ENCODE measurements at regions not wholly inside any gene's neighbourhood (a gene's known extent, or its start where the extent isn't known, plus 50 kb on each side); places are given as distances from the start of the nearest gene placed in this dataset.
"Not testable (repeated sequence)": the region's sequence is repeated elsewhere in the genome, so short reads cannot be mapped to it uniquely, and the experiment has no call there.

- H3K4me1 ChIP-seq (ENCODE audit: control insufficient read depth in 4 of 4, insufficient read depth in 4 of 4, low read length in 3 of 4): peaks cover 0 to 4% (median 1%) of the 10 kb centered on the region in 4 donors
- no peak overlapping the region for H3K9ac ChIP-seq (ENCODE audit: low read depth in 1 of 2, low read length in 2 of 2)
- H3K4me3 ChIP-seq (ENCODE audit: low read depth in 1 of 3, low read length in 3 of 3): no peak overlapping the region
- no peaks in the 10 kb centered on the region for H3K27me3 ChIP-seq (ENCODE audit: control insufficient read depth in 4 of 4, insufficient read depth in 4 of 4, low read length in 3 of 4)
- no peaks in the 10 kb centered on the region for H3K9me3 ChIP-seq (ENCODE audit: control insufficient read depth in 4 of 4, low read length in 3 of 4)
- no peaks in the 10 kb centered on the region for H3K36me3 ChIP-seq (ENCODE audit: control insufficient read depth in 4 of 4, insufficient read depth in 3 of 4, low read depth in 1 of 4, low read length in 3 of 4)
- no peak overlapping the region for H3K27ac ChIP-seq (ENCODE audit: low read depth in 1 of 2, low read length in 2 of 2)
- 71% methylated on average over 12 of the region's 12 CpGs for WGBS
- no peak for DNase-seq (ENCODE audit: low spot score)
- TF ChIP-seq, protein P1, sequence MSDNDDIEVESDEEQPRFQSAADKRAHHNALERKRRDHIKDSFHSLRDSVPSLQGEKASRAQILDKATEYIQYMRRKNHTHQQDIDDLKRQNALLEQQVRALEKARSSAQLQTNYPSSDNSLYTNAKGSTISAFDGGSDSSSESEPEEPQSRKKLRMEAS (IDR thresholded peaks at IDR 0.05): no peak
- no peak for TF ChIP-seq NR2F2 (IDR thresholded peaks at IDR 0.05)
- TF ChIP-seq HNF4G (IDR thresholded peaks at IDR 0.05): no peak
Observed at GRCh38 chr9:88258601-88259000, 120.3 kb upstream of the SPATA31C2 start.

- TF ChIP-seq RAD21 (IDR thresholded peaks at IDR 0.05) (peak in 1 of 2 donors; percentile 11), NR2F2 (IDR thresholded peaks at IDR 0.05) (no peak)
- WGBS: 63% methylated on average over 2 of the region's 2 CpGs
- no peak for DNase-seq (ENCODE audit: low spot score)
- no peak overlapping the region for H3K4me3 ChIP-seq (ENCODE audit: low read depth in 1 of 3, low read length in 3 of 3)
- no peaks in the 10 kb centered on the region for H3K27me3 ChIP-seq (ENCODE audit: control insufficient read depth in 4 of 4, insufficient read depth in 4 of 4, low read length in 3 of 4)
- H3K36me3 ChIP-seq (ENCODE audit: control insufficient read depth in 4 of 4, insufficient read depth in 3 of 4, low read depth in 1 of 4, low read length in 3 of 4): no peaks in the 10 kb centered on the region
- H3K27ac ChIP-seq (ENCODE audit: low read depth in 1 of 2, low read length in 2 of 2): no peak overlapping the region
- H3K9ac ChIP-seq (ENCODE audit: low read depth in 1 of 2, low read length in 2 of 2): no peak overlapping the region
- H3K4me1 ChIP-seq (ENCODE audit: control insufficient read depth in 4 of 4, insufficient read depth in 4 of 4, low read length in 3 of 4): peaks cover 0 to 4% (median 1%) of the 10 kb centered on the region in 4 donors
- H3K9me3 ChIP-seq (ENCODE audit: control insufficient read depth in 4 of 4, low read length in 3 of 4): no peaks in the 10 kb centered on the region
Observed at GRCh38 chr9:88258024-88258423, 119.7 kb upstream of the SPATA31C2 start.

- 88% methylated on average over 7 of the region's 7 CpGs for WGBS
- no peak overlapping the region for H3K27ac ChIP-seq (ENCODE audit: low read depth in 1 of 2, low read length in 2 of 2)
- peaks cover 0 to 4% (median 1%) of the 10 kb centered on the region in 4 donors for H3K4me1 ChIP-seq (ENCODE audit: control insufficient read depth in 4 of 4, insufficient read depth in 4 of 4, low read length in 3 of 4)
- no peak overlapping the region for H3K4me3 ChIP-seq (ENCODE audit: low read depth in 1 of 3, low read length in 3 of 3)
- no peaks in the 10 kb centered on the region for H3K36me3 ChIP-seq (ENCODE audit: control insufficient read depth in 4 of 4, insufficient read depth in 3 of 4, low read depth in 1 of 4, low read length in 3 of 4)
- no peaks in the 10 kb centered on the region for H3K27me3 ChIP-seq (ENCODE audit: control insufficient read depth in 4 of 4, insufficient read depth in 4 of 4, low read length in 3 of 4)
- TF ChIP-seq FOXA2 (IDR thresholded peaks at IDR 0.05) (no peak), HNF4A (conservative IDR thresholded peaks at IDR 0.05) (no peak), YY1 (IDR thresholded peaks at IDR 0.05) (no peak), GABPA (IDR thresholded peaks at IDR 0.05 in 1 of 2, conservative IDR thresholded peaks at IDR 0.05 in 1 of 2) (no peak), ATF3 (IDR thresholded peaks at IDR 0.05) (no peak)
- DNase-seq (ENCODE audit: low spot score): no peak
- peaks cover 0 to 9% (median 5%) of the 10 kb centered on the region in 4 donors for H3K9me3 ChIP-seq (ENCODE audit: control insufficient read depth in 4 of 4, low read length in 3 of 4)
- H3K9ac ChIP-seq (ENCODE audit: low read depth in 1 of 2, low read length in 2 of 2): no peak overlapping the region
Observed at GRCh38 chr9:88256216-88256615, 117.9 kb upstream of the SPATA31C2 start.

GRCh38 chr9:88255806-88256205 is 117.5 kb upstream of the SPATA31C2 start:
- not testable (repeated sequence) for H3K9me3 ChIP-seq (ENCODE audit: control insufficient read depth in 4 of 4, low read length in 3 of 4); H3K36me3 ChIP-seq (ENCODE audit: control insufficient read depth in 4 of 4, insufficient read depth in 3 of 4, low read depth in 1 of 4, low read length in 3 of 4); H3K9ac ChIP-seq (ENCODE audit: low read depth in 1 of 2, low read length in 2 of 2); H3K4me1 ChIP-seq (ENCODE audit: control insufficient read depth in 4 of 4, insufficient read depth in 4 of 4, low read length in 3 of 4); H3K27ac ChIP-seq (ENCODE audit: low read depth in 1 of 2, low read length in 2 of 2); DNase-seq (ENCODE audit: low spot score); H3K4me3 ChIP-seq (ENCODE audit: low read depth in 1 of 3, low read length in 3 of 3); H3K27me3 ChIP-seq (ENCODE audit: control insufficient read depth in 4 of 4, insufficient read depth in 4 of 4, low read length in 3 of 4)
- 50% methylated on average over 4 of the region's 4 CpGs for WGBS

- 84% methylated on average over 1 of the region's 1 CpG for WGBS
- Histone ChIP-seq H3K4me1 (ENCODE audit: control insufficient read depth in 4 of 4, insufficient read depth in 4 of 4, low read length in 3 of 4) (no peaks in the 10 kb centered on the region), H3K27me3 (ENCODE audit: control insufficient read depth in 4 of 4, insufficient read depth in 4 of 4, low read length in 3 of 4) (no peaks in the 10 kb centered on the region), H3K9ac (ENCODE audit: low read depth in 1 of 2, low read length in 2 of 2) (no peak overlapping the region), H3K27ac (ENCODE audit: low read depth in 1 of 2, low read length in 2 of 2) (no peak overlapping the region), H3K4me3 (ENCODE audit: low read depth in 1 of 3, low read length in 3 of 3) (no peak overlapping the region), H3K9me3 (ENCODE audit: control insufficient read depth in 4 of 4, low read length in 3 of 4) (peaks cover 0 to 9% (median 5%) of the 10 kb centered on the region in 4 donors), H3K36me3 (ENCODE audit: control insufficient read depth in 4 of 4, insufficient read depth in 3 of 4, low read depth in 1 of 4, low read length in 3 of 4) (no peaks in the 10 kb centered on the region)
- TF ChIP-seq SP1 (IDR thresholded peaks at IDR 0.05) (no peak), GABPA (IDR thresholded peaks at IDR 0.05 in 1 of 2, conservative IDR thresholded peaks at IDR 0.05 in 1 of 2) (no peak), HNF4A (conservative IDR thresholded peaks at IDR 0.05) (no peak), JUND (IDR thresholded peaks at IDR 0.05) (no peak), FOXA1 (IDR thresholded peaks at IDR 0.05) (no peak), HNF4G (IDR thresholded peaks at IDR 0.05) (no peak)
- TF ChIP-seq, protein P2, sequence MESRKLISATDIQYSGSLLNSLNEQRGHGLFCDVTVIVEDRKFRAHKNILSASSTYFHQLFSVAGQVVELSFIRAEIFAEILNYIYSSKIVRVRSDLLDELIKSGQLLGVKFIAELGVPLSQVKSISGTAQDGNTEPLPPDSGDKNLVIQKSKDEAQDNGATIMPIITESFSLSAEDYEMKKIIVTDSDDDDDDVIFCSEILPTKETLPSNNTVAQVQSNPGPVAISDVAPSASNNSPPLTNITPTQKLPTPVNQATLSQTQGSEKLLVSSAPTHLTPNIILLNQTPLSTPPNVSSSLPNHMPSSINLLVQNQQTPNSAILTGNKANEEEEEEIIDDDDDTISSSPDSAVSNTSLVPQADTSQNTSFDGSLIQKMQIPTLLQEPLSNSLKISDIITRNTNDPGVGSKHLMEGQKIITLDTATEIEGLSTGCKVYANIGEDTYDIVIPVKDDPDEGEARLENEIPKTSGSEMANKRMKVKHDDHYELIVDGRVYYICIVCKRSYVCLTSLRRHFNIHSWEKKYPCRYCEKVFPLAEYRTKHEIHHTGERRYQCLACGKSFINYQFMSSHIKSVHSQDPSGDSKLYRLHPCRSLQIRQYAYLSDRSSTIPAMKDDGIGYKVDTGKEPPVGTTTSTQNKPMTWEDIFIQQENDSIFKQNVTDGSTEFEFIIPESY (IDR thresholded peaks at IDR 0.05): no peak
- no peak for DNase-seq (ENCODE audit: low spot score)
Observed at GRCh38 chr9:88251903-88252302, 113.6 kb upstream of the SPATA31C2 start.
